Spleen (tissue), 3 donors: ENCODE measurements at regions not wholly inside any gene's neighbourhood (a gene's known extent, or its start where the extent isn't known, plus 50 kb on each side); places are given as distances from the start of the nearest gene placed in this dataset.

ENCODE experiments used
- POLR2A ChIP-seq, 3 donors: fragments of 450-650 bp; IDR thresholded peaks; one replicate each; pipeline ENCODE4 v1.5.1; 2017; ENCODE audit warnings: antibody characterized with exemption in 3 of 3, mild to moderate bottlenecking in 1 of 3
- POLR2AphosphoS5 ChIP-seq, 3 donors: sonication (generic); formaldehyde crosslinking; IDR thresholded peaks; one replicate each; pipeline ENCODE4 v1.5.1; 2017; ENCODE audit warnings: antibody characterized with exemption in 3 of 3

DNA sequence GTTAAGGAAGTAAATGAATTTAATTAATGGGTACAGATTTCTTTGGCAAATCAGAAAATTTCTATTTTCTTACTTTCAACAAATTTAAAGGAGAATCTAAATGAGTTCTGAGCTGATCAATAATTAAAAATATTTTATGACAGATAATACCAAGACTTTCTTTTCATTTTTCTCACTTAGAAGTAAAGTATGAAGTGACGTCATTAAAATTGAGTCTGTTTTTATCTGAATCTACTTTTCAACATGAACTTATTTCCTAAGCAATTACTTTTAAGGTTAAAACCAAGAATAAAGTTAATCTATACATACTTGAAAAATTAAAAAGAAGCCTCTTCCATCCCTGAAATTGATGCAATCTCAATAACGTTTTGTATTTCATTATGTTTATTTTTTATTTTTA lies 552.8 kb upstream of the ST8SIA4 start:
- TF ChIP-seq POLR2A (IDR thresholded peaks at IDR 0.05) (no peak), POLR2AphosphoS5 (IDR thresholded peaks at IDR 0.05) (no peak)
